OCI-LY7 (cell line): ENCODE measurements at regions not wholly inside any gene's neighbourhood (a gene's known extent, or its start where the extent isn't known, plus 50 kb on each side); places are given as distances from the start of the nearest gene placed in this dataset.

Experiments used
- BruUV-seq: library from RNA; stranded (reverse); fragments of 400-500 nt; replicated peaks from 2 replicates; lab custom pipeline; 2021; lab: Mats Ljungman, UMichigan
- CTCF ChIA-PET: fragments of 300-600 bp; sonication (Branson Sonifier 250); formaldehyde crosslinking; loops from one replicate; lab custom pipeline; 2022; ENCODE audit warnings: antibody characterized with exemption; ENCODE audit not compliant: unreplicated experiment; lab: Charles Lee
- POLR2A ChIA-PET: fragments of 300-600 bp; sonication (Branson Sonifier 250); formaldehyde crosslinking; loops from one replicate; lab custom pipeline; 2022; ENCODE audit warnings: antibody characterized with exemption; lab: Charles Lee
- DNase-seq: peaks from one replicate; pipeline ENCODE4 v3.0.0-alpha.2; 2015; ENCODE audit warnings: low spot score
- H2AFZ ChIP-seq: fragments of 200-600 bp; sonication (generic), shearing (Covaris generic); 2 replicates; pipeline ENCODE4 v1.6.1; 2014; ENCODE audit warnings: mild to moderate bottlenecking, antibody characterized with exemption, low read length, moderate library complexity
- H3K27ac ChIP-seq: fragments of 200-600 bp; sonication (generic); 2 replicates; pipeline ENCODE4 v1.5.1; 2014; ENCODE audit warnings: mixed run types, low read depth, mild to moderate bottlenecking, moderate library complexity, low read length, inconsistent platforms; ENCODE audit not compliant: poor library complexity, severe bottlenecking
- H3K36me3 ChIP-seq: fragments of 200-600 bp; sonication (generic); 2 replicates; pipeline ENCODE4 v1.6.1; 2014; ENCODE audit warnings: mild to moderate bottlenecking, antibody characterized with exemption, low read length, moderate library complexity, mixed read lengths; ENCODE audit not compliant: insufficient read depth
- H3K4me1 ChIP-seq: fragments of 200-600 bp; sonication (generic); 2 replicates; pipeline ENCODE4 v1.5.1; 2014; ENCODE audit warnings: mild to moderate bottlenecking, low read length; ENCODE audit not compliant: insufficient read depth, poor library complexity, severe bottlenecking
- H3K4me2 ChIP-seq: fragments of 200-600 bp; sonication (generic); 2 replicates; pipeline ENCODE4 v1.6.1; 2014; ENCODE audit warnings: mild to moderate bottlenecking, low read length
- H3K4me3 ChIP-seq: fragments of 200-600 bp; sonication (generic); 2 replicates; pipeline ENCODE4 v1.5.1; 2014; ENCODE audit warnings: mild to moderate bottlenecking, low read depth, low read length; ENCODE audit not compliant: poor library complexity, severe bottlenecking
- H3K79me2 ChIP-seq: fragments of 200-600 bp; sonication (generic); 2 replicates; pipeline ENCODE4 v1.6.1; 2016; ENCODE audit warnings: low read depth, mild to moderate bottlenecking, low read length, moderate library complexity, mixed read lengths; ENCODE audit not compliant: insufficient read depth
- H3K9me2 ChIP-seq: fragments of 200-600 bp; sonication (generic); 2 replicates; pipeline ENCODE4 v1.6.1; 2016; ENCODE audit warnings: mild to moderate bottlenecking, low read length, mixed read lengths; ENCODE audit not compliant: insufficient read depth
- H3K9me3 ChIP-seq: fragments of 200-600 bp; sonication (generic); 2 replicates; pipeline ENCODE4 v1.6.1; 2014; ENCODE audit warnings: mild to moderate bottlenecking, mixed run types, low read length, mixed read lengths
- H4K20me1 ChIP-seq: fragments of 200-600 bp; sonication (generic); 2 replicates; pipeline ENCODE4 v1.6.1; 2014; ENCODE audit warnings: mild to moderate bottlenecking, antibody characterized with exemption, low read length, moderate library complexity, mixed read lengths; ENCODE audit not compliant: insufficient read depth
- CTCF ChIP-seq: fragments of 200-600 bp; sonication (generic); conservative IDR thresholded peaks from 2 replicates; pipeline ENCODE4 v1.5.1; 2014; ENCODE audit warnings: mild to moderate bottlenecking, antibody characterized with exemption, low read length, moderate library complexity, mixed read lengths
- EZH2phosphoT487 ChIP-seq: fragments of 200-600 bp; sonication (generic); IDR thresholded peaks from 2 replicates; pipeline ENCODE4 v1.6.1; 2018; ENCODE audit warnings: low read depth, borderline replicate concordance, mild to moderate bottlenecking, mixed run types, antibody characterized with exemption, low read length, moderate library complexity, mixed read lengths
- intact Hi-C: fragments of 100-400 bp; cut with micrococcal nuclease; formaldehyde crosslinking; loops from one replicate; pipeline ENCODE4 v1.10.0; 2022; ENCODE audit not compliant: unreplicated experiment

GRCh38 chr5:2239201-2239910 lies 356.6 kb upstream of the IRX4 start:
- CTCF ChIA-PET: no interaction called here
- Histone ChIP-seq H3K27ac (no peak overlapping the region), H3K36me3 (no peaks in the 10 kb centered on the region), H3K9me3 (no peaks in the 10 kb centered on the region), H3K4me1 (no peaks in the 10 kb centered on the region), H3K4me2 (no peak overlapping the region), H3K9me2 (no peaks in the 10 kb centered on the region), H2AFZ (no peak overlapping the region), H4K20me1 (no peaks in the 10 kb centered on the region), H3K79me2 (no peaks in the 10 kb centered on the region), H3K4me3 (no peak overlapping the region)
- intact Hi-C loops: no loop called here
- POLR2A ChIA-PET: no interaction called here
- TF ChIP-seq EZH2phosphoT487: no peak
- TF ChIP-seq CTCF: no peak
- no peak for DNase-seq
- no TSS peak for BruUV-seq

GRCh38 chr5:2238732-2239131 lies 356.0 kb upstream of the IRX4 start:
- no peaks in the 10 kb centered on the region for H3K4me1 ChIP-seq
- H3K36me3 ChIP-seq: no peaks in the 10 kb centered on the region
- TF ChIP-seq CTCF (no peak), EZH2phosphoT487 (no peak)
- POLR2A ChIA-PET: no interaction called here
- H3K9me3 ChIP-seq: no peaks in the 10 kb centered on the region
- H3K4me3 ChIP-seq: no peak overlapping the region
- no TSS peak for BruUV-seq
- H3K4me2 ChIP-seq: no peak overlapping the region
- CTCF ChIA-PET: no interaction called here
- no peaks in the 10 kb centered on the region for H3K79me2 ChIP-seq
- H3K27ac ChIP-seq: no peak overlapping the region
- no peaks in the 10 kb centered on the region for H4K20me1 ChIP-seq
- H3K9me2 ChIP-seq: no peaks in the 10 kb centered on the region
- intact Hi-C loops: no loop called here
- no peak overlapping the region for H2AFZ ChIP-seq
- DNase-seq: no peak

- ChIA-PET CTCF (no interaction called here), POLR2A (no interaction called here)
- no peak overlapping the region for H3K4me3 ChIP-seq
- H3K4me1 ChIP-seq: no peaks in the 10 kb centered on the region
- H2AFZ ChIP-seq: no peak overlapping the region
- intact Hi-C loops: no loop called here
- no peaks in the 10 kb centered on the region for H3K79me2 ChIP-seq
- H3K9me3 ChIP-seq: no peaks in the 10 kb centered on the region
- no peak overlapping the region for H3K27ac ChIP-seq
- no TSS peak for BruUV-seq
- TF ChIP-seq EZH2phosphoT487: no peak
- no peak for TF ChIP-seq CTCF
- no peaks in the 10 kb centered on the region for H3K36me3 ChIP-seq
- no peak for DNase-seq
- H3K9me2 ChIP-seq: no peaks in the 10 kb centered on the region
- no peaks in the 10 kb centered on the region for H4K20me1 ChIP-seq
- no peak overlapping the region for H3K4me2 ChIP-seq
Measured at GRCh38 chr5:2227433-2227832, 344.7 kb upstream of the IRX4 start.
